ENCODE measurements at regions not wholly inside any gene's neighbourhood (a gene's known extent, or its start where the extent isn't known, plus 50 kb on each side); places are given as distances from the start of the nearest gene placed in this dataset.

- TF ChIP-seq CREB1 (IDR thresholded peaks at IDR 0.05; ENCODE audit: low read depth) (no peak), TAF1 (IDR thresholded peaks at IDR 0.05; ENCODE audit: low read depth) (no peak), FOXM1 (IDR thresholded peaks at IDR 0.05; ENCODE audit: borderline replicate concordance, low read depth) (no peak), RAD21 (IDR thresholded peaks at IDR 0.05; ENCODE audit: low read depth) (no peak), TEAD4 (IDR thresholded peaks at IDR 0.05) (no peak), EP300 (IDR thresholded peaks at IDR 0.05; ENCODE audit: borderline replicate concordance) (no peak), CEBPB (IDR thresholded peaks at IDR 0.05) (no peak), REST (IDR thresholded peaks at IDR 0.05; ENCODE audit: low read depth) (no peak), ZBTB7A (IDR thresholded peaks at IDR 0.05; ENCODE audit: low read depth) (no peak), YY1 (IDR thresholded peaks at IDR 0.05; ENCODE audit: low read depth) (no peak), TCF12 (IDR thresholded peaks at IDR 0.05; ENCODE audit: low read depth) (no peak), EGR1 (IDR thresholded peaks at IDR 0.05) (no peak)
- TF ChIP-seq, protein P1, sequence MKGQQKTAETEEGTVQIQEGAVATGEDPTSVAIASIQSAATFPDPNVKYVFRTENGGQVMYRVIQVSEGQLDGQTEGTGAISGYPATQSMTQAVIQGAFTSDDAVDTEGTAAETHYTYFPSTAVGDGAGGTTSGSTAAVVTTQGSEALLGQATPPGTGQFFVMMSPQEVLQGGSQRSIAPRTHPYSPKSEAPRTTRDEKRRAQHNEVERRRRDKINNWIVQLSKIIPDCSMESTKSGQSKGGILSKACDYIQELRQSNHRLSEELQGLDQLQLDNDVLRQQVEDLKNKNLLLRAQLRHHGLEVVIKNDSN (IDR thresholded peaks at IDR 0.05) = no peak
Observed at GRCh38 chr1:115437196-115437595, 99.1 kb upstream of the NGF start.

DNA sequence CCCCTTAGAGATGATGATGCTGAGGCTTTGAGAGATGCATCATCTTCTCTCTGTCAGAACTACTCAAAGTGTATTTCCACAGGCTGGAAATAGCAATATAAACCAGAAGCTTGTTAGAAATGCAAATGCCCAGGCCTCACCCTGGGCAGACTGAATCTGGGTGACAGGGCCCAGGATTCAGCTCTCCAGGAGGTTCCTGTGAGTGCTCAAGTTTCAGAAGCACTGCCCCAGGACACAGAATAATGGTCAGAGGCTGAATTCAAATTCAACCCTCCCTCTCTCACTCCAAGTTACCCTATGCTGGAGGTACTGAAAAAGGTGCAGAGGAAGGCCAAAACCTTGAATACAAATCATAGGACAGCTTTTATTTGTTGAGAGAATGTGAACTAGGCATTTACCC lies 98.5 kb upstream of the NGF start:
- no peak for TF ChIP-seq EGR1 (IDR thresholded peaks at IDR 0.05)
- TF ChIP-seq REST (IDR thresholded peaks at IDR 0.05; ENCODE audit: low read depth) = no peak
- TF ChIP-seq ZBTB7A (IDR thresholded peaks at IDR 0.05; ENCODE audit: low read depth) = no peak
- no peak for TF ChIP-seq CREB1 (IDR thresholded peaks at IDR 0.05; ENCODE audit: low read depth)
- no peak for TF ChIP-seq EP300 (IDR thresholded peaks at IDR 0.05; ENCODE audit: borderline replicate concordance)
- no peak for TF ChIP-seq RAD21 (IDR thresholded peaks at IDR 0.05; ENCODE audit: low read depth)
- TF ChIP-seq NFIC (IDR thresholded peaks at IDR 0.05) = no peak
- TF ChIP-seq MAX (IDR thresholded peaks at IDR 0.05) = no peak

GRCh38 chr1:115433483-115433882 lies 95.4 kb upstream of the NGF start:
- TF ChIP-seq ZBTB7A (IDR thresholded peaks at IDR 0.05; ENCODE audit: low read depth) (no peak), TCF12 (IDR thresholded peaks at IDR 0.05; ENCODE audit: low read depth) (no peak), CEBPB (IDR thresholded peaks at IDR 0.05) (no peak), EP300 (IDR thresholded peaks at IDR 0.05; ENCODE audit: borderline replicate concordance) (no peak), NFIC (IDR thresholded peaks at IDR 0.05) (no peak), FOXM1 (IDR thresholded peaks at IDR 0.05; ENCODE audit: borderline replicate concordance, low read depth) (no peak), REST (IDR thresholded peaks at IDR 0.05; ENCODE audit: low read depth) (no peak)
- TF ChIP-seq, protein P1 (IDR thresholded peaks at IDR 0.05) = no peak

- TF ChIP-seq, protein P1 (IDR thresholded peaks at IDR 0.05) = no peak
- no peak for TF ChIP-seq FOXM1 (IDR thresholded peaks at IDR 0.05; ENCODE audit: borderline replicate concordance, low read depth)
- no peak for TF ChIP-seq REST (IDR thresholded peaks at IDR 0.05; ENCODE audit: low read depth)
- no peak for TF ChIP-seq NFIC (IDR thresholded peaks at IDR 0.05)
- no peak for TF ChIP-seq MAX (IDR thresholded peaks at IDR 0.05)
- no peak for TF ChIP-seq TEAD4 (IDR thresholded peaks at IDR 0.05)
- TF ChIP-seq TCF12 (IDR thresholded peaks at IDR 0.05; ENCODE audit: low read depth) = no peak
- no peak for TF ChIP-seq CEBPB (IDR thresholded peaks at IDR 0.05)
- TF ChIP-seq RAD21 (IDR thresholded peaks at IDR 0.05; ENCODE audit: low read depth) = no peak
- no peak for TF ChIP-seq CREB1 (IDR thresholded peaks at IDR 0.05; ENCODE audit: low read depth)
- no peak for TF ChIP-seq TAF1 (IDR thresholded peaks at IDR 0.05; ENCODE audit: low read depth)
- no peak for TF ChIP-seq ZBTB7A (IDR thresholded peaks at IDR 0.05; ENCODE audit: low read depth)
- no peak for TF ChIP-seq EGR1 (IDR thresholded peaks at IDR 0.05)
Observed at GRCh38 chr1:115432061-115432460, 94.0 kb upstream of the NGF start.
